ES-I3 (cell line): ENCODE measurements at regions not wholly inside any gene's neighbourhood (a gene's known extent, or its start where the extent isn't known, plus 50 kb on each side); places are given as distances from the start of the nearest gene placed in this dataset.

Source experiments
- H3K36me3 ChIP-seq: 2 replicates; pipeline ENCODE4 v1.6.1; 2013; ENCODE audit warnings: mild to moderate bottlenecking, low read length, control low read depth, moderate library complexity; ENCODE audit not compliant: insufficient read depth
- H3K4me1 ChIP-seq: 2 replicates; pipeline ENCODE4 v1.6.1; 2013; ENCODE audit warnings: mild to moderate bottlenecking, control low read depth, low read length; ENCODE audit not compliant: insufficient read depth
- H3K9ac ChIP-seq: 2 replicates; pipeline ENCODE4 v1.6.1; 2013; ENCODE audit warnings: low read depth, mild to moderate bottlenecking, low read length, moderate library complexity
- H3K9me3 ChIP-seq: 2 replicates; pipeline ENCODE4 v1.6.1; 2013; ENCODE audit warnings: mild to moderate bottlenecking, low read length, moderate library complexity; ENCODE audit not compliant: control insufficient read depth, insufficient read depth

DNA sequence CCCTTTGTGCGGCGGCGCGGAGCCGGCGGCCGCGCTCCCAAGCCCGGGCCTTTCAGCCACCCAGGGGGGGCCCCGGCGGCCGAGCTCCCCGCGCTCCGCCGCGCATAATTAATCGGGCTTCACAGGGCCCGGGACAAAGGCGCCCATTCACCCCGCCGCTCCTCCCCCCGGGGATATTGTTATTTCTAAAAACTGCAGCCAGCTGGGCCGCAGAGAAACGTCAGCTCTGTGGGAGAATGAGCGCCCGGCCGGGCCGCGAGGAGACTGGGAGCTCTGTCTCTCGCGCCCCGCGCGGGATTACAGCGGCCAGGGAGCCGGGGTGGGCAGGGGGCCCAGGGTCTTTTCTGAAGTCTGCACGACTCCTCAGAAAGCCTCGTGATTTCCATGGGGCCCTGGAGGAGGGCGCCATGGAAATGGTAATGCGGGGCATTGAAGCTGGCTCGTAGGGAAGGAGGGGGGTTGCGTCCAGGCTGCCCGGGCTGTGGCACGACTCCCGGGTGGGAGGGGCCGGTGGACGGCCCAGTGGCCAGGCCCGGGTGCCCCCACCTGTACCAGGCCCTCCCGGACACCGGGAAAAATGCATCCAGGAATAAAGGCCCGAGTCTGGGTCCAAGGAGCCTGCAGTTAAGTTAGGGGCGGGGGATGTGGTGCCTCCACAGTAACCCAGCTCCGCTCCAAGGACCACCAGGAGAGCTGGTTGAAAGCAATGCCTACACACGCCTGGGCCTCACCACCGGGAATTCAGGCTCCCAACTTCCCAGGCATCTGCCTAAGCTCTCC lies 125.3 kb downstream of the ZFP36L2 start:
- H3K4me1 ChIP-seq = peaks cover 13% of the 10 kb centered on the region
- peak overlapping the region; percentile 45 for H3K9ac ChIP-seq
- no peaks in the 10 kb centered on the region for H3K9me3 ChIP-seq
- H3K36me3 ChIP-seq = no peaks in the 10 kb centered on the region

DNA sequence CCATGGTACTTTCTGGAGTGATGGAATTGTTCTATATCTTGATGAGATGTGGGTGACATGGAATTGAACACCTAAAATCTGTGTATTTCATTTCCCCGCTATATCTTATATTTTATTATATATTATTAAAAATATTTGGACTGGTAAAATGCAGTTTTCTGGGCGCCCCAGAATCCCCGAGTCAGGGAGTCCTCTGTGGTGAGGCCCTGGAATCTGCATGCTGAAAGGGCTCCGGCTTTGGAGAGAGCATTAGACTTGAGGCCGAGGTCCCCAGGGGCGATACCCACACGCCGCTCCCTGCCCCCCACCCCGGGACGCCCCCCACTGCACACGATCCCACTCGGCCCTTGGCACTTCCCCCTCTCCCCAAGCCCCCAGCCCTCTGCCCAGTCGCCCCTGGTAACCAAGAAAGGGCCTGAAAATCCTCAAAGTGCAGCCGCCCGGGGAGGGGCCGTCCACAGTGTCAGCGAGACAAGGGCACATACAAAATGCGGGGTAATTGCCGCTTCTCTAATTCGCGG lies 126.0 kb downstream of the ZFP36L2 start:
- H3K9ac ChIP-seq = peak overlapping the region; percentile 45
- no peaks in the 10 kb centered on the region for H3K36me3 ChIP-seq
- H3K4me1 ChIP-seq = peaks cover 8% of the 10 kb centered on the region
- H3K9me3 ChIP-seq = no peaks in the 10 kb centered on the region

DNA sequence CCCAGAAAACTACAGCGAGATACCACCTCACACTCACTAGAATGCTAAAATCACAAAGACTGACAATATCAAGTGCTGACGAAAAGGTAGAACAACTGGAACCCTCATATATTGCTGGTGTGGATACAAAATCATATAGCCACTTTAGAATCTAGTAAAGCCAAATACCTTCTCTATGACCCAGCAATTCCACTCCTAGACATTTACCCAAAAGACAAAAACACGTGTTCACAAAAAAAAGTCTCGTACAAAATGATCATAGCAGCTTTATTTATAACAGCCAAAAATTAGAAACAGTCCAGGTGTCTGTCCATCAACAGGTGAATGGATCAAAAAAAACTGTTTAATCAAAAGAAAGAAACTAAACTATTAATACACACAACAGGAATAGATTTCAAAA lies 126.6 kb downstream of the ZFP36L2 start:
- Histone ChIP-seq H3K9ac (no peak overlapping the region), H3K9me3 (no peaks in the 10 kb centered on the region), H3K36me3 (no peaks in the 10 kb centered on the region), H3K4me1 (peaks cover 8% of the 10 kb centered on the region)

DNA sequence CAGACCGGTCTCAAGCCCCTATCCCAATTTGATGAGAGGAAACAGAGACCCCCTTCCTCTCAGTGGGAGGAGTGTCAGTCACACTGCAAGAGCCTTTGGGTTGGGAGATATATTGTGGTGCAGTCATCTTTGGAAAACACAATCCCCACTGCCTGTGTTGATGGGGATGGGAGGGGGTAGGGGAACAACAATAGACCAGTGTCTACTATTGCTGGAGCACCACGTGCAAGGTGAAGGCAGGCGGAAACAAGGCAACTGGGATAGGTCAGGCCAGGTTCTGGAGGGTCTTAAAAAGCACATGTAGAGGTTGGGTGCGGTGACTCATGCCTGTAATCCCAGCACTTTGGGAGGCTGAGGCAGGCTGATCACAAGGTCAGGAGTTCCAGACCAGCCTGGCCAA lies 127.9 kb downstream of the ZFP36L2 start:
- Histone ChIP-seq H3K4me1 (peaks cover 8% of the 10 kb centered on the region), H3K36me3 (no peaks in the 10 kb centered on the region), H3K9me3 (no peaks in the 10 kb centered on the region), H3K9ac (no peak overlapping the region)

DNA sequence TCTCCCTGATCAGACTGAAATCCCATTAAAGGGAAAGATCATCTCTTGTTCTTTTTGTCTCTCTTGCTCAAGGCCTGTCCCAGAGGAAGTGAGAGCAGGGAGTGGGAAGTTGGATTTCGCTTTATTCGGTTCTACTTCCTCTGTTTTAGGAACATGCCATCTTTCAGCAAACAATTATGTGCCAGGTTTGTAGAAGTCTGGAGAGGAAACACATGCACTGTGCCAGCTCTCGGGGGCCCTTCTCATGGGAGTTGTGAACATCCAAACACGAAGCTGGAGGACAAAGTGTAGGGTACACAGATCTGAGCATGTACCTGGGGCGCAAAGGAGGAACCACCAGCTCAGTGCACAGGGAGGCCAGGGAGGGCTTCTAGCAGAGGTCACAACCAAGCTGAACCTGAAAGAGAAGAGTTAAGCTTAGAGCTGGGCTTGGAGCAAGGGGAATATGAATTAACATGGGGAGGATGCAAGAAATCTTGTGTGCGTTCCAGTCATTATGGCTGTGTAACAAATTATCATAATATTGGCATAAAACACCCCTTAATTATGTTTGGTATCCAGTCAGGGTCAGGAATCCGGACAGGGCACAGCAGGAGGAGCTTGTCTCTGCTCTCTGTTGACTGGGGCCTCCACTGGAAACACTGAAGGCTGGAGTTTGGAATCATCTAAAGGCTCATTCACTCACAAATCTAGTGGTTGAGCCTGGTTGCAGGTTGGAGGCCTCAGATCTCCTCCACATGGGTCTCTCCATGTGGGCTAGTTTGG lies 128.6 kb downstream of the ZFP36L2 start:
- peaks cover 8% of the 10 kb centered on the region for H3K4me1 ChIP-seq

DNA sequence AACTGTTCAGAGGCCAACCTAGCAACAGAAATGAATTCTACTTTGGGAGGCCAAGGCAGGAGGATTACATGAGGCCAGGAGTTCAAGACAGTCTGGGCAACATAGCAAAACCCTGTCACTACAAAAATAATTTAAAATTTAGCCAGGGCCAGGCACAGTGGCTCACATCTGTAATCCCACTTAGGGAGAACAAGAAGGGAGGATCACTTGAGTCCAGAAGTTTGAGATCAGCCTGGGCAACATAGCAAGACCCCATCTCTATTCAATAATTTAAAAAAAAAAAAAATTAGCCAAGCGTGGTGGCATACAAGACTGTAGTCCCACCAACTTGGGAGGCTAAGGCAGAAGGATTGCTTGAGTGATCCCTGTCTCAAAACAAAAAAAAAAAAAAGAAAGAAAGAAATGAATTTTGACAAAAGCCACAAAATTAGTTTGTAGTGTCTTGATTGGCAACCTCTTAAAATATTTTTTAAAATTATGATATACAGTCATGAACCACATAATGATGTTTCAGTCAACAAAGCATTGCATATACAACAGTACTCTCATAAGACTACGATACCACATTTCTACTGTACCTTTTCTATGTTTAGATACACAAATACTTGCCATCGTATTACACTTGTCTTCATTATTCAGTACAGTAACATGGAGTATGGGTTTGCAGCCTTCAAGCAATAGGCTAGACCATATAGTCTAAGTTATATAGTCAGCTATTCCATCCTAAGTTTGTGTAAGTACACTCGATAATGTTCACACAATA lies 130.7 kb downstream of the ZFP36L2 start:
- Histone ChIP-seq H3K9ac (no peak overlapping the region), H3K9me3 (0 out of 2 replicates have a peak, but pooled peaks cover 3% of the 10 kb centered on the region), H3K4me1 (no peaks in the 10 kb centered on the region), H3K36me3 (no peaks in the 10 kb centered on the region)

More for the DNA sequence above, 128.6 kb downstream of the ZFP36L2 start:
- Histone ChIP-seq H3K9ac (no peak overlapping the region), H3K9me3 (no peaks in the 10 kb centered on the region), H3K36me3 (no peaks in the 10 kb centered on the region)

DNA sequence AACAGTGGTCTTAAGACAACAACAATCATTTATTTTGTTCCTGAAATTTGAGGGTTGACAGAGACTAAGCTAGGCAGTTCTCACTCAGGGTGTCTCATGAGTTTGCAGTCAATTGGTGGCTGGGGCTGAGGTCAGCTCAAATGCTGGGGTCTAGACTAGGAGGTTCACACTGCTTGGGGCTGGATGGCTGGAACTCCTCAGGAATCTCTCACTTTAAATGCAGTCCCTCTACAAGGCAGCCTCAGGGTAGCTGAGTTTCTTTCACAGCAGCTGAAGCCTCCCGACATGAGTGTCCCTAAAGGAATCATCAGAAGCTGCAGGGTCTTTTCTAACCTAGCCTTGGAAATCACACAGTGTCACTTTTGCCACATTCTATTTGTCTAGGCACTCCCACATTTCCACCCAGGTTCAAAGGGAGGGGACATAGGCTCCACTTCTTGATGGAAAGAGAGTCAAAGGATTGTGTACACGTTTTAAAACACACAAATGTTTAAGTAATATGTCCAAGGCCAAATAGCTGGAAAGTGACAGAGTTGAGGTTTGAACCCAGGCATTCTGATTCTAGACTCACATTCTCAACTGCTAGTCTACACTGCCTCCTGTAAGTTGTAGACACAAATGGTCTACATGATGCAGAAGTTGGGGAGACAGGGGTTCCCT lies 133.8 kb downstream of the ZFP36L2 start:
- H3K9me3 ChIP-seq = 0 out of 2 replicates have a peak, but pooled peaks cover 3% of the 10 kb centered on the region
- H3K36me3 ChIP-seq = no peaks in the 10 kb centered on the region
- H3K4me1 ChIP-seq = no peaks in the 10 kb centered on the region
- no peak overlapping the region for H3K9ac ChIP-seq

DNA sequence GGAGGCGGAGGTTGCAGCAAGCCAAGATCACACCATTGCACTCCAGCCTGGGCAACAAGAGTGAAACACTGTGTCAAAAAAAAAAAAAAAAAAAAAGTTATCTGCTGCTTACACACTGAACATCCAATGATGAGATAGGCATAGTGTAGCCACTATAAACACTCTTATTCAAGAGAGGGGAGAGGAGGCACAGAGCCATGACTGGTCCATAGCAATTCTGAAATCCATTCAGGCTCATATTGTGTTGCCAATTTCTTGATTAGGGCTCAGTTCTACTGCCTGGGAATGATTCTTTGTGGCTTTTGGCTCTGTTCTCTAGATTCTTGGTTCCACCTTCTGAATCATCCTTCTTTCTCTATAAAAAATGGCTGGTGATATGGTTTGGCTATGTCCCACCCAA lies 136.1 kb downstream of the ZFP36L2 start:
- Histone ChIP-seq H3K9me3 (0 out of 2 replicates have a peak, but pooled peaks cover 3% of the 10 kb centered on the region), H3K36me3 (no peaks in the 10 kb centered on the region), H3K4me1 (peaks cover 18% of the 10 kb centered on the region; the same call in 1 of the 2 replicates), H3K9ac (no peak overlapping the region)

DNA sequence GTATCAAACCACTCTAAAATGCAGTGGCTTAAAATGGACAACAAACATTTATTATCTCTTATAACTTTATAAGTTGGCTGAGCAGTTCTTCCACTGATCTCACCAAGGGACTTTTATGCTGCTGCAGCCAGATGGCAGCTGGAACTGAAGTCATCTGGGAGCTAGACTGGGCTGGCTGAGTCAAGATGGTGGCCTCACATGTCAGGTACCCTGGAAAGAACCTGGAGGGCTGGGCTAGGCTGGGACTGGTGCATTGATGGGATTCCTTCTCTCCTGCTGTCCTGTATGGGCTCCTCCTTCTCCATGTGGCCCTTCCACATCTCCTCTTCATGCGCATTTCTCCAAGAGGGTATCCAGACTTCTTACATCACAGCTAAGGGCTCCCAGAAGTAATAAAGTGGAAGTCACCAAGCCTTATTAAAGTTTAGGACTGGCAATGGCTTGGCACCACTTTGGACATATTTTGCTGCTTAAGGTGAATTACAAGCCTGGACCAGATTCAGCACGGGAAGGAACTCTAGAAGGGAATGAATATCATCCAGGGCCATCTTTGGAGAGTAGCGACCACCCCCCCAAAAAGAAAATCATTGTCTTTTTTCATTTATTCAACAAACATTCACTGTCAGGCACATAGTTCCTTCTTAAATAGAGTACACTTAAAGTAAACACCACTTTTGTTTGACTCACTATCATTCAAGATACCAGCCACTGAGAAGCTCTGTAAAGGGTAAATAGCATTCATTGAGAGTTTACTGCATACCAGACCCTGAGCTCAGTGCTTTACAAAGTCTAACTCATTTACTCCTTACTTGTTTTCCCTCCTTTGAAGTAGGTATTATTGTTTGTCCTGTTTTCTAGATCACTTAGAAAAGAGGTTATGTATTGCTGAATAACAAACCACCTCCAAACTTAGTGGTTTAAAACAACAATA lies 138.0 kb downstream of the ZFP36L2 start:
- H3K4me1 ChIP-seq = peaks cover 37% of the 10 kb centered on the region

DNA sequence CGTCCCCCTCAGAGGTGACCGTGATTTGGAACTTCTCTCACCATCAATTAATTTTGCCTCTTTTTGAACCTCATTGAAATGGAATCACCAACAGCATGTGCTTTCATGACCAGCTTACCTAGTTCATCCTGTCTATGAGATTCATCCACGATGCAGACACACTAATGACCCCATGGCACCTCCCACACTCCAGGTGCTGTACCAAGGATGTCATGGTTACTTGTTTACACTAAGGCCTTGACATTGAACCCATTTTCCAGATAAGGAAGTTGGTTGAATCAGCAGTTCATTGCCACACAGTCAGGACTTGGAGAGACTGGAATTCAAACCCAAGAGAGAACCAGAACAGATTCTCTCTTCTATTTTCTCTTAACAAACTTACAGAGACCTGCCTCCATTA lies 139.0 kb downstream of the ZFP36L2 start:
- 0 out of 2 replicates have a peak, but pooled peaks cover 3% of the 10 kb centered on the region for H3K9me3 ChIP-seq
- no peak overlapping the region for H3K9ac ChIP-seq
- H3K4me1 ChIP-seq = peaks cover 47% of the 10 kb centered on the region
- no peaks in the 10 kb centered on the region for H3K36me3 ChIP-seq

More for the DNA sequence above, 138.0 kb downstream of the ZFP36L2 start:
- no peak overlapping the region for H3K9ac ChIP-seq
- H3K36me3 ChIP-seq = no peaks in the 10 kb centered on the region
- 0 out of 2 replicates have a peak, but pooled peaks cover 3% of the 10 kb centered on the region for H3K9me3 ChIP-seq

DNA sequence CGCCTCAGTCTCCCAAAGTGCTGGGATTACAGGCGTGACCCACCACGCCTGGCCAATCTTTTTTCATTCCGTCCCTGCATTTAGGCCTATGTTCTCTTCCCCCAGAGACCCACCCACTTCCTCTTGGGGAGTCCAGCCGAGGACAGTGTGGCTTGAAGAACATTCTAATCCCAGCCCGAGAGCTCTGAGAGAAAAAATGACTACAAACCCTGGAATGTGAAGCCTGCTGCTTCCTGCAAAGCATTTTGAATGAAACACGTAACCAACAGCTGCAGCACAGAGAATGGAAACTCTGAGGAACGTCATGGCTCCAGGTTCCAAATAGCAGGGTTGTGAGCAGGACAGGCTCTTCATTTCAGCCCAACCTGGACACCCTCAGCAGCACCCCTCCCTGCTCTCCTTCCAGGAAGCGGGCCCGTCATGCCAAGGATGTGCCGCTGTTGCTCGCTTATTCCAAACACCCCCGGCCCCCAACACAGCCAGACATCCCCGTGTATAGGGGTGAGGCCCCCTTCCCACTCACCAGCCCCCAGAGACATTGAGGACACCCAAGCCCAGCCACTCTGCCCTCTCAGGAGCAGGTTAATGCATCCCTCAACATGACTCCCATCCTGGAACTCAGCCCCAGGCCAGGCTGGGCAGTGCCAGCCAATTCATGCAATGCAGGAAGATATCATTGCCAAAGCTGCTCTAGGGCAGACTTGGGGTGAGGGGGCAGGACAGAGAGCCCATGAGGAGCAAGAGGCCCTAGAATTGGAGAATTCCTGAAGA lies 139.8 kb downstream of the ZFP36L2 start:
- no peak overlapping the region for H3K9ac ChIP-seq
- peaks cover 48% of the 10 kb centered on the region for H3K4me1 ChIP-seq
- H3K9me3 ChIP-seq = 0 out of 2 replicates have a peak, but pooled peaks cover 3% of the 10 kb centered on the region

DNA sequence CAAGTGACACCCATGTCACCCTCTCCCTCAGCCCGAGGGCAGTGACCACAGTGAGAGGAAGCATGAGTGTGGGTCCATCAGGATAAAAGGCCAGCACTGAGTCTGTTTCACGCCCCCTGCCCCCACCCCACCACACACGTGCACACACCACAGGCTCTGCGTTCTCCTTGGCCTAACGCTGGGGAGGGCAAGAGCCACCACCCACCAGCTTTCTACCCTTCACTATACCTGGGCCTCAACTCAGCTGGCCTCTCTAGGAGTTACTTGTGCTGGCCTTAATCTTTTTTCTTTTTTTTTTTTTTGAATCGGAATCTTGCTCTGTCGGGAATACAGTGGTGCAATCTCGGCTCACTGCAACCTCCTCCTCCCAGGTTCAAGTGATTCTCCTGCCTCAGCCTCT lies 140.5 kb downstream of the ZFP36L2 start:
- 0 out of 2 replicates have a peak, but pooled peaks cover under 1% of the 10 kb centered on the region for H3K9me3 ChIP-seq

More for the DNA sequence above, 139.8 kb downstream of the ZFP36L2 start:
- no peaks in the 10 kb centered on the region for H3K36me3 ChIP-seq

More for the DNA sequence above, 140.5 kb downstream of the ZFP36L2 start:
- peaks cover 48% of the 10 kb centered on the region for H3K4me1 ChIP-seq
- no peaks in the 10 kb centered on the region for H3K36me3 ChIP-seq
- H3K9ac ChIP-seq = no peak overlapping the region
